Thyroid gland (tissue), 4 donors: ENCODE measurements at regions not wholly inside any gene's neighbourhood (a gene's known extent, or its start where the extent isn't known, plus 50 kb on each side); places are given as distances from the start of the nearest gene placed in this dataset.
A peak's percentile ranks its signal among the peaks of the same experiment; 100 is the strongest.
"Not testable (repeated sequence)": the region's sequence is repeated elsewhere in the genome, so short reads cannot be mapped to it uniquely, and the experiment has no call there.

Source experiments
- DNase-seq, 2 donors: peaks; one replicate each; pipeline ENCODE4 v3.0.0-alpha.2; 2019
- H3K27ac ChIP-seq, 3 donors: fragments of 200-600 bp; sonication (generic); 1 replicate in 2 of 3; 2 replicates in 1 of 3; pipeline ENCODE4 v1.5.1; 2016 to 2019; ENCODE audit warnings: mild to moderate bottlenecking in 1 of 3, moderate library complexity in 1 of 3
- H3K27me3 ChIP-seq: fragments of 200-600 bp; sonication (generic); one replicate; pipeline ENCODE4 v1.5.1; 2019
- H3K36me3 ChIP-seq, 2 donors: fragments of 200-600 bp; sonication (generic); one replicate each; pipeline ENCODE4 v1.5.1; 2016 to 2019
- H3K4me1 ChIP-seq, 2 donors: fragments of 200-600 bp; sonication (generic); one replicate each; pipeline ENCODE4 v1.5.1; 2017 to 2019
- H3K4me3 ChIP-seq, 3 donors: fragments of 200-600 bp; sonication (generic); replicated peaks in 1 of 3; 1 replicate in 2 of 3; 2 replicates in 1 of 3; pipeline ENCODE4 v1.5.1; 2016; ENCODE audit warnings: mild to moderate bottlenecking in 1 of 3
- H3K9me3 ChIP-seq: fragments of 200-600 bp; sonication (generic); one replicate; pipeline ENCODE4 v1.5.1; 2017
- CTCF ChIP-seq, 6 experiments: fragments of 200-600 bp in 3 of 6; fragments of 450-650 bp in 3 of 6; sonication (generic) in 3 of 6; IDR thresholded peaks; one replicate each; pipeline ENCODE4 v1.5.1; 2016 to 2019; ENCODE audit warnings: antibody characterized with exemption in 6 of 6, mild to moderate bottlenecking in 2 of 6, inconsistent platforms in 1 of 6, moderate library complexity in 1 of 6
- POLR2A ChIP-seq, 2 donors: fragments of 450-650 bp; IDR thresholded peaks; one replicate each; pipeline ENCODE4 v1.6.1; 2017; ENCODE audit warnings: antibody characterized with exemption in 2 of 2, mild to moderate bottlenecking in 2 of 2, moderate library complexity in 1 of 2
- WGBS, 2 donors: methylation state at CpG; one replicate each; pipeline ENCODE4 v1.1.5; 2017; 5-methylcytosine and 5-hydroxymethylcytosine counted together
- intact Hi-C: fragments of 100-400 bp; cut with DNase I; formaldehyde crosslinking; loops from one replicate; pipeline ENCODE4 v1.15.1; 2023

GRCh38 chr14:99995700-99996356 lies 69.4 kb upstream of the EVL start:
- intact Hi-C loops = no loop called here

GRCh38 chr14:99996951-99997571 lies 68.2 kb upstream of the EVL start:
- intact Hi-C loops = no loop called here
- no peak overlapping the region for H3K4me3 ChIP-seq
- no peaks in the 10 kb centered on the region for H3K4me1 ChIP-seq
- no peak for TF ChIP-seq POLR2A (IDR thresholded peaks at IDR 0.05)
- no peak for TF ChIP-seq CTCF (IDR thresholded peaks at IDR 0.05)
- no peaks in the 10 kb centered on the region for H3K36me3 ChIP-seq
- no peak for DNase-seq
- WGBS, 2 donors = 94 to 98% methylated on average over 5 of the region's 5 CpGs
- H3K27ac ChIP-seq = no peak overlapping the region
- no peaks in the 10 kb centered on the region for H3K27me3 ChIP-seq
- no peaks in the 10 kb centered on the region for H3K9me3 ChIP-seq

More at GRCh38 chr14:99995700-99996356, 69.4 kb upstream of the EVL start:
- Histone ChIP-seq H3K36me3 (no peaks in the 10 kb centered on the region), H3K27me3 (no peaks in the 10 kb centered on the region), H3K4me1 (no peaks in the 10 kb centered on the region), H3K27ac (no peak overlapping the region), H3K9me3 (no peaks in the 10 kb centered on the region), H3K4me3 (no peak overlapping the region)
- WGBS, 2 donors = 21 to 27% methylated on average over 2 of the region's 2 CpGs
- peak; percentile 60 to 85 (median 70) for TF ChIP-seq CTCF (IDR thresholded peaks at IDR 0.05)
- no peak for TF ChIP-seq POLR2A (IDR thresholded peaks at IDR 0.05)
- DNase-seq = peak; percentile 61 to 63

GRCh38 chr14:100000398-100000797 lies 64.8 kb upstream of the EVL start:
- DNase-seq = not testable (repeated sequence)
- 97% methylated on average over 15 of the region's 15 CpGs for WGBS, 2 donors

GRCh38 chr14:100004392-100004791 lies 60.8 kb upstream of the EVL start:
- H3K27me3 ChIP-seq = no peaks in the 10 kb centered on the region
- TF ChIP-seq CTCF (IDR thresholded peaks at IDR 0.05) = no peak
- no peak for TF ChIP-seq POLR2A (IDR thresholded peaks at IDR 0.05)
- no peaks in the 10 kb centered on the region for H3K4me1 ChIP-seq
- H3K4me3 ChIP-seq = no peak overlapping the region
- DNase-seq = no peak
- no peaks in the 10 kb centered on the region for H3K9me3 ChIP-seq
- H3K27ac ChIP-seq = no peak overlapping the region
- 84 to 88% methylated on average over 1 of the region's 1 CpG for WGBS, 2 donors
- intact Hi-C loops = no loop called here
- H3K36me3 ChIP-seq = no peaks in the 10 kb centered on the region

More at GRCh38 chr14:100000398-100000797, 64.8 kb upstream of the EVL start:
- intact Hi-C loops, H3K27me3 ChIP-seq, H3K27ac ChIP-seq, H3K4me1 ChIP-seq, H3K4me3 ChIP-seq, H3K36me3 ChIP-seq, H3K9me3 ChIP-seq: not testable (repeated sequence)

GRCh38 chr14:100007254-100007653 lies 58.0 kb upstream of the EVL start:
- no peaks in the 10 kb centered on the region for H3K27me3 ChIP-seq
- no peak overlapping the region for H3K4me3 ChIP-seq
- no peaks in the 10 kb centered on the region for H3K36me3 ChIP-seq
- H3K4me1 ChIP-seq = no peaks in the 10 kb centered on the region
- TF ChIP-seq CTCF (IDR thresholded peaks at IDR 0.05) (no peak), POLR2A (IDR thresholded peaks at IDR 0.05) (no peak)
- H3K27ac ChIP-seq = no peak overlapping the region
- no peaks in the 10 kb centered on the region for H3K9me3 ChIP-seq
- 100% methylated on average over 1 of the region's 1 CpG for WGBS, 2 donors
- intact Hi-C loops = no loop called here
- DNase-seq = no peak

GRCh38 chr14:100009802-100010201 lies 55.4 kb upstream of the EVL start:
- DNase-seq, H3K4me3 ChIP-seq, intact Hi-C loops, H3K36me3 ChIP-seq, H3K27me3 ChIP-seq, H3K4me1 ChIP-seq, H3K27ac ChIP-seq, H3K9me3 ChIP-seq: not testable (repeated sequence)
- 40 to 58% methylated on average over 2 of the region's 2 CpGs for WGBS, 2 donors
